HEK293 (cell line): ENCODE measurements at regions not wholly inside any gene's neighbourhood (a gene's known extent, or its start where the extent isn't known, plus 50 kb on each side); places are given as distances from the start of the nearest gene placed in this dataset.
"Not testable (repeated sequence)": the region's sequence is repeated elsewhere in the genome, so short reads cannot be mapped to it uniquely, and the experiment has no call there.

Experiments
- CTCF ChIA-PET: fragments of 350-600 bp; formaldehyde crosslinking; extraction: SDS; loops from one replicate; lab custom pipeline; 2021; ENCODE audit warnings: antibody characterized with exemption; lab: Yijun Ruan, JAX
- POLR2A ChIA-PET: fragments of 300-600 bp; formaldehyde crosslinking; extraction: SDS; loops from one replicate; lab custom pipeline; 2020; ENCODE audit warnings: antibody characterized with exemption, inconsistent platforms; lab: Yijun Ruan, JAX
- H3K27ac ChIP-seq: fragments of 200-500 bp; sonication (Bioruptor generic); 2 replicates; pipeline ENCODE4 v1.5.1; 2014; ENCODE audit warnings: low read depth, low read length, control low read depth, inconsistent platforms; ENCODE audit errors: extremely low read depth
- H3K36me3 ChIP-seq, 2 experiments: fragments of 200-500 bp in 1 of 2; sonication (Bioruptor generic) in 1 of 2; 1 replicate in 1 of 2; 2 replicates in 1 of 2; pipeline ENCODE4 v1.5.1; 2014 to 2017; ENCODE audit warnings: inconsistent platforms in 2 of 2, low read length in 2 of 2; ENCODE audit not compliant: control insufficient read depth in 2 of 2, insufficient read depth in 1 of 2
- H3K4me1 ChIP-seq: fragments of 200-500 bp; sonication (Bioruptor generic); 2 replicates; pipeline ENCODE4 v1.5.1; 2014; ENCODE audit warnings: mild to moderate bottlenecking, low read length, inconsistent platforms; ENCODE audit not compliant: control insufficient read depth, insufficient read depth
- H3K4me3 ChIP-seq: 2 replicates; pipeline ENCODE4 v1.5.1; 2011; ENCODE audit warnings: low read depth, mild to moderate bottlenecking, control low read depth, low read length, moderate library complexity
- H3K9me3 ChIP-seq: fragments of 200-500 bp; sonication (Bioruptor generic); 2 replicates; pipeline ENCODE4 v1.5.1; 2014; ENCODE audit warnings: low read depth, low read length, inconsistent platforms; ENCODE audit not compliant: control insufficient read depth, insufficient read depth
- GLIS1 ChIP-seq: fragments of 450-650 bp; formaldehyde crosslinking; IDR thresholded peaks from 2 replicates; pipeline ENCODE4 v1.5.1; 2016; ENCODE audit warnings: missing biosample characterization, missing genetic modification characterization
- HOXC10 ChIP-seq: sonication (generic); formaldehyde crosslinking; IDR thresholded peaks from 2 replicates; pipeline ENCODE4 v1.8.1; 2023; ENCODE audit warnings: mild to moderate bottlenecking, missing genetic modification reagents
- KLF8 ChIP-seq: fragments of 450-650 bp; formaldehyde crosslinking; IDR thresholded peaks from 2 replicates; pipeline ENCODE4 v1.5.1; 2016; ENCODE audit warnings: missing biosample characterization, missing genetic modification characterization
- MEIS1 ChIP-seq: sonication (generic); formaldehyde crosslinking; IDR thresholded peaks from 2 replicates; pipeline ENCODE4 v1.8.1; 2022; ENCODE audit warnings: missing genetic modification reagents, mild to moderate bottlenecking, borderline replicate concordance
- PRDM2 ChIP-seq: fragments of 450-650 bp; formaldehyde crosslinking; IDR thresholded peaks from 2 replicates; pipeline ENCODE4 v1.5.1; 2016; ENCODE audit warnings: missing biosample characterization, missing genetic modification characterization, borderline replicate concordance
- ZBTB44 ChIP-seq: fragments of 450-650 bp; IDR thresholded peaks from 2 replicates; pipeline ENCODE4 v1.5.1; 2018; ENCODE audit warnings: missing biosample characterization, mild to moderate bottlenecking, missing genetic modification characterization
- ZBTB7A ChIP-seq: fragments of 450-650 bp; formaldehyde crosslinking; IDR thresholded peaks from 2 replicates; pipeline ENCODE4 v1.5.1; 2016; ENCODE audit warnings: low read depth, missing biosample characterization, missing genetic modification characterization
- ZEB2 ChIP-seq: fragments of 450-650 bp; formaldehyde crosslinking; IDR thresholded peaks from 2 replicates; pipeline ENCODE4 v1.5.1; 2016; ENCODE audit warnings: missing biosample characterization, missing genetic modification characterization
- ZFP3 ChIP-seq: fragments of 450-650 bp; formaldehyde crosslinking; IDR thresholded peaks from 2 replicates; pipeline ENCODE4 v1.5.1; 2016; ENCODE audit warnings: low read depth, missing biosample characterization, missing genetic modification characterization
- ZNF155 ChIP-seq: fragments of 450-650 bp; formaldehyde crosslinking; IDR thresholded peaks from 2 replicates; pipeline ENCODE4 v1.5.1; 2016; ENCODE audit warnings: missing biosample characterization, missing genetic modification characterization
- ZNF248 ChIP-seq: fragments of 450-650 bp; formaldehyde crosslinking; IDR thresholded peaks from 2 replicates; pipeline ENCODE4 v1.5.1; 2017; ENCODE audit warnings: missing biosample characterization, missing genetic modification characterization
- ZNF324 ChIP-seq: fragments of 450-650 bp; formaldehyde crosslinking; IDR thresholded peaks from 2 replicates; pipeline ENCODE4 v1.5.1; 2016; ENCODE audit warnings: missing biosample characterization, missing genetic modification characterization
- ZNF473 ChIP-seq: fragments of 450-650 bp; formaldehyde crosslinking; IDR thresholded peaks from 2 replicates; pipeline ENCODE4 v1.5.1; 2017; ENCODE audit warnings: missing biosample characterization, missing genetic modification characterization
- ZNF501 ChIP-seq: fragments of 450-650 bp; formaldehyde crosslinking; IDR thresholded peaks from 2 replicates; pipeline ENCODE4 v1.5.1; 2016; ENCODE audit warnings: missing biosample characterization, missing genetic modification characterization
- ZNF514 ChIP-seq: fragments of 450-650 bp; formaldehyde crosslinking; IDR thresholded peaks from 2 replicates; pipeline ENCODE4 v1.5.1; 2016; ENCODE audit warnings: missing biosample characterization, missing genetic modification characterization
- ZNF654 ChIP-seq: fragments of 450-650 bp; formaldehyde crosslinking; IDR thresholded peaks from 2 replicates; pipeline ENCODE4 v1.5.1; 2016; ENCODE audit warnings: low read depth, missing biosample characterization, missing genetic modification characterization
- ZNF658 ChIP-seq: fragments of 450-650 bp; formaldehyde crosslinking; IDR thresholded peaks from 2 replicates; pipeline ENCODE4; 2016; ENCODE audit warnings: missing biosample characterization, missing genetic modification characterization
- ZNF76 ChIP-seq: fragments of 450-650 bp; formaldehyde crosslinking; IDR thresholded peaks from 2 replicates; pipeline ENCODE4; 2016; ENCODE audit warnings: low read depth, missing biosample characterization, missing genetic modification characterization, borderline replicate concordance
- TF ChIP-seq, protein P1 (sequence below): fragments of 450-650 bp; formaldehyde crosslinking; IDR thresholded peaks from 2 replicates; pipeline ENCODE4 v1.5.1; 2016; ENCODE audit warnings: missing biosample characterization, missing genetic modification characterization
- TF ChIP-seq, protein P2 (sequence below): fragments of 450-650 bp; formaldehyde crosslinking; IDR thresholded peaks from 2 replicates; pipeline ENCODE4 v1.5.1; 2017; ENCODE audit warnings: missing biosample characterization, mild to moderate bottlenecking, missing genetic modification characterization, moderate library complexity

DNA sequence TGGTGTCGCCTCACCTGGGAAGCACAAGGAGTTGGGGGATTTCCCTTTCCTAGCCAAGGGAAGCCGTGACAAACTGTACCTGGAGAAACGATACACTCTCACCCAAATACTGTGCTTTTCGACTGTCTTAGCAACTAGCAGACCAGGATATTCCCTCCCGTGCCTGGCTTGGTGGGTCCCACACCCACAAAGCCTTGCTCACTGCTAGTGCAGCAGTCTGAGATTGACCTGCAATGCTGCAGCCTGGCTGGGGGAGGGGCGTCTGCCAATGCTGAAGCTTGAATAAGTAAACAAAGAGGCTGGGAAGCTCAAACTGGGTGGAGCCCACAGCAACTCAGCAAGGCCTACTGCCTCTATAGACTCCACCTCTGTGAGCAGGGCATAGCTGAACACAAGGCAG lies 448.6 kb upstream of the FSIP2 start:
- H3K36me3 ChIP-seq, POLR2A ChIA-PET, H3K27ac ChIP-seq, H3K4me3 ChIP-seq, H3K9me3 ChIP-seq, H3K4me1 ChIP-seq: not testable (repeated sequence)
- 0 out of 2 replicates have a peak, but pooled peaks have one; percentile 45 for TF ChIP-seq ZBTB44 (tag by site-specific recombination)
- CTCF ChIA-PET = interaction anchor here (1.2 to 1.5 kb wide), 2 partner anchors 11 to 449 kb away, joined by 5 to 6 read pairs; partner anchors contain the start of gene FSIP2

DNA sequence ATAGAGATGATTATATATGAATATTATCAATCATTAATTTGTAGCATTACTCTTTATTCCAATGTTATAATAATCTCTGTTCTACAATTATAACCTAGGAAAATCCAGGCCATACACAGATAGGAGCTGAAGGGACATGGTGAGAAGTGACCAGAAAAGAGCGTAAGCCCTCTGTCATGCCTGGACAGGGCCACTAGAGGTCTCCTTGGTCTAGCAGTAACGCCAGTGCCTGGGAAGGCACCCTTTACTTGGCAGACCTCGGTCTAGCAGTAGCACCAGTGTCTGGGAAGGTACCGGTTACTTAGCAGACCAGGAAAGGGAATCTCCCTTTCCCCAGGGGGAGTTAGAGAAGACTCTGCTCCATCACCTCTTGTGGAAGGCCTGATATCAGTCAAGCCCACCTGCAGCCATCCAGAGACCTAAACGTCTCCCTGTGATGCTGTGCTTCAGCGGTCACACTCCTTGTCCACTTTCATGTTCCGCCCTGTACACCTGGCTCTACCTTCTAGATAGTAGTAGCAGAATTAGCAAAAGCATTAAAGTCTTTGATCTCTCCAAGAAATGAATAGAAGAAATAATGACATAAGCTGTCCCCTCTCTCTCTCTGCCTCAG lies 447.5 kb upstream of the FSIP2 start:
- H3K9me3 ChIP-seq = no peaks in the 10 kb centered on the region
- ChIA-PET POLR2A (no interaction called here), CTCF (interaction anchor here (0.5 to 1.2 kb wide), 10 partner anchors 12 to 1592 kb away, joined by 3 to 6 read pairs (median 3); no protein-coding TSS in a partner anchor)
- H3K4me3 ChIP-seq = no peak overlapping the region
- no peaks in the 10 kb centered on the region for H3K4me1 ChIP-seq
- no peak for TF ChIP-seq ZNF76
- no peak for TF ChIP-seq ZNF658 (tag by site-specific recombination)
- peak; percentile 55 for TF ChIP-seq ZNF654
- TF ChIP-seq, protein P1, sequence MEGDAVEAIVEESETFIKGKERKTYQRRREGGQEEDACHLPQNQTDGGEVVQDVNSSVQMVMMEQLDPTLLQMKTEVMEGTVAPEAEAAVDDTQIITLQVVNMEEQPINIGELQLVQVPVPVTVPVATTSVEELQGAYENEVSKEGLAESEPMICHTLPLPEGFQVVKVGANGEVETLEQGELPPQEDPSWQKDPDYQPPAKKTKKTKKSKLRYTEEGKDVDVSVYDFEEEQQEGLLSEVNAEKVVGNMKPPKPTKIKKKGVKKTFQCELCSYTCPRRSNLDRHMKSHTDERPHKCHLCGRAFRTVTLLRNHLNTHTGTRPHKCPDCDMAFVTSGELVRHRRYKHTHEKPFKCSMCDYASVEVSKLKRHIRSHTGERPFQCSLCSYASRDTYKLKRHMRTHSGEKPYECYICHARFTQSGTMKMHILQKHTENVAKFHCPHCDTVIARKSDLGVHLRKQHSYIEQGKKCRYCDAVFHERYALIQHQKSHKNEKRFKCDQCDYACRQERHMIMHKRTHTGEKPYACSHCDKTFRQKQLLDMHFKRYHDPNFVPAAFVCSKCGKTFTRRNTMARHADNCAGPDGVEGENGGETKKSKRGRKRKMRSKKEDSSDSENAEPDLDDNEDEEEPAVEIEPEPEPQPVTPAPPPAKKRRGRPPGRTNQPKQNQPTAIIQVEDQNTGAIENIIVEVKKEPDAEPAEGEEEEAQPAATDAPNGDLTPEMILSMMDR (tag by site-specific recombination) = 0 out of 2 replicates have a peak, but pooled peaks have one; percentile 28
- no peaks in the 10 kb centered on the region for H3K36me3 ChIP-seq
- no peak overlapping the region for H3K27ac ChIP-seq

DNA sequence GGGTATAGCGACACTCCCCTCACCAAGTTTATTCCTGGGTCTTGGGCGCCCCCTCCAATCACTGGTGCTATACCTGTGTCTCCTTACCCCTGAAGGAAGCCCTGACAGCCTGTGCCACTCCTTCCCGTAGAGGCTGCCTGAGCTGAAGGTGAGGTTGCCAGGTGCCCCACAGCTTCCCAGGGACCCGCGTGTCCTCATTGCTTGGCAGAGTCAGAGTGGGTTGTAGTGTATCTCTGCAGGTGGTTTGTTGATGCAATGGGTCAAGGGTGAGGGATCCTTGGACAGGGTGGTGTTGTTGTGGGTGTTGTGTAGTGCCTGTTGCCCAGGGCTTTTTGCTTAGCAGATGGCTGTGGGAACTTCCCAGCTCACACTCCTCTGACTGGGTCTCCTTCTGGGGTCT lies 438.7 kb upstream of the FSIP2 start:
- H3K9me3 ChIP-seq = no peaks in the 10 kb centered on the region
- H3K4me3 ChIP-seq = no peak overlapping the region
- H3K4me1 ChIP-seq = no peaks in the 10 kb centered on the region
- POLR2A ChIA-PET = no interaction called here
- H3K36me3 ChIP-seq = no peaks in the 10 kb centered on the region
- CTCF ChIA-PET = no interaction called here
- H3K27ac ChIP-seq = no peak overlapping the region
- no peak for TF ChIP-seq GLIS1 (tag by site-specific recombination)
- no peak for TF ChIP-seq MEIS1 (CRISPR knock-in tag)
- TF ChIP-seq PRDM2 (tag by site-specific recombination) = no peak
- no peak for TF ChIP-seq ZNF324 (tag by site-specific recombination)
- TF ChIP-seq ZNF248 = no peak
- TF ChIP-seq ZNF514 (tag by site-specific recombination) = no peak
- no peak for TF ChIP-seq ZEB2 (tag by site-specific recombination)
- TF ChIP-seq, protein P2, sequence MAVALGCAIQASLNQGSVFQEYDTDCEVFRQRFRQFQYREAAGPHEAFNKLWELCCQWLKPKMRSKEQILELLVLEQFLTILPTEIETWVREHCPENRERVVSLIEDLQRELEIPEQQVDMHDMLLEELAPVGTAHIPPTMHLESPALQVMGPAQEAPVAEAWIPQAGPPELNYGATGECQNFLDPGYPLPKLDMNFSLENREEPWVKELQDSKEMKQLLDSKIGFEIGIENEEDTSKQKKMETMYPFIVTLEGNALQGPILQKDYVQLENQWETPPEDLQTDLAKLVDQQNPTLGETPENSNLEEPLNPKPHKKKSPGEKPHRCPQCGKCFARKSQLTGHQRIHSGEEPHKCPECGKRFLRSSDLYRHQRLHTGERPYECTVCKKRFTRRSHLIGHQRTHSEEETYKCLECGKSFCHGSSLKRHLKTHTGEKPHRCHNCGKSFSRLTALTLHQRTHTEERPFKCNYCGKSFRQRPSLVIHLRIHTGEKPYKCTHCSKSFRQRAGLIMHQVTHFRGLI (tag by site-specific recombination) = no peak
- TF ChIP-seq ZFP3 (tag by site-specific recombination) = no peak
- no peak for TF ChIP-seq ZBTB7A (tag by site-specific recombination)
- no peak for TF ChIP-seq ZNF473 (tag by site-specific recombination)
- no peak for TF ChIP-seq KLF8
- no peak for TF ChIP-seq HOXC10 (CRISPR knock-in tag)
- no peak for TF ChIP-seq ZNF155 (tag by site-specific recombination)
- TF ChIP-seq ZNF501 = no peak
